ENCODE measurements at regions not wholly inside any gene's neighbourhood (a gene's known extent, or its start where the extent isn't known, plus 50 kb on each side); places are given as distances from the start of the nearest gene placed in this dataset.
"Not testable (repeated sequence)": the region's sequence is repeated elsewhere in the genome, so short reads cannot be mapped to it uniquely, and the experiment has no call there.

DNA sequence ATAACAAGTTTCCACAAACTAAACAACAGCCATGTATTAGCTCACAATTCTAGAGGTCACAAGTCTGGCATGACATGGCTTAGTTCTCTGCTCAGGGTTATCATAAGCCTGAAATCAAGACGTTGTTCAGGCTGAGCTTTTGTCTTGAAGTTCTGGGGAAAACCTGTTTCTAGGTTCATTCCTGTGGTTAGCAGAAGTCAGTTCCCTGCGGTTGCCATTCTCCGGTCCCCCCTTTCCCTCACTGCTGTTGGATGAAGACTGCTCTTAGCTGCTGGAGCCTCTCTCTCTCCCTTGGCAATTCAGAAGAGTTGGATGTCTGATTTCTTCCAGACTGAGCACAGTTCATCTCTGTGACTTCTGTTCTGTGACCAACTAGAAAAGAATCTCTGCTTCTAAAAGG, 962.6 kb downstream of the PCDH7 start:
- no peak for DNase-seq

DNA sequence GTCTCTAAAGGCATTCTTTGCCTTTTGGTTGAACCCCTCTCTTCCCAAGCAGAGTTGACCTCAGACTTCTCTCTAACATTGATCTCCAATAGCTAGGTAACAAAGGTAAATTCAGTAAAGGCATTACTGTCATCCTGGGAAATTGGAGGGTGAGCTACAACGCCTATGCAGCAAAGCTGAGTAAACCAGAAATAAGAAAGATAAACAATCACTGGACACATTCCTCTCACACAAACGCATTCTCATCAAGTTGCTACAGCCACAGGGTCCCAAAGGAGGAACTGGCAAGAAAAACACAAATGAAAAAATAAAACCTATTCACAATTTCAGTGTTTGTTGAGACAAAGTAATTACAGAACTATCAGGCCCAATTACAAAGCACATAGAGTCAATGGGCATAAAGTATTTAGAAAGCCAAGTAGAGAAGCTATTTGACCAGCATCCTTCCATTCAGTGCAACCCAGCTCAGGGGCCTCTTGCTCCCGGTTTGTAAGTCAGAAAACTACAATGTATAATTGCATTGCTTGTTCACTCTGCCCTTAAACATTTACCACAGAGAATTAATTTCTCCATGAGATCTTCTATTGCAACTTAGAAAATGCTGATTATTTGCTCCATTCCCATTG, 967.7 kb downstream of the PCDH7 start:
- peak in 1 of 2 experiments; percentile 6 for DNase-seq

DNA sequence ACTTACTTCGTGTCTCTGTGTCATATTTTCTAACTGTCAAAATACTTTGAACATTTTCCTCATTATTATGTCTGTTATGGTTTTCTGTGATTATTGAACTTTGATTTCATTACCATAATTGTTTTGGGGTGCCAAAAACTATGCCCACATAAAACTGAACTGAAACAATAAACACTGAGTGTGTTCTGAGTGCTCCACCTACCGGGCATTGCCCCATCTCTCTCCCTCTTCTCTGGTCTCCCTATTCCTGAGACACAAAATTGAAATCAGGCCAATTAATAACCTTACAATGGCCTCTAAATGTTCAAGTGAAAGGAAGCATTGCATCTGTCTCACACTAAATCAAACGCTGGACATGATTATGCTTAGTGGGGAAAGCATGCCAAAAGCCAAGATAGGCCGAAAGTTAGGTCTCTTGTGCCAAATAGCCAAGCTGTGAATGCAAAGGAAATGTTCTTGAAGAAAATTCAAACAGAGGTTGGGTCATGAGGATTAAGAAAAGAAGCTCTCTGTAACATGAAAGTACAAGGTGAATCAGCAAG, 972.3 kb downstream of the PCDH7 start:
- DNase-seq: no peak

DNA sequence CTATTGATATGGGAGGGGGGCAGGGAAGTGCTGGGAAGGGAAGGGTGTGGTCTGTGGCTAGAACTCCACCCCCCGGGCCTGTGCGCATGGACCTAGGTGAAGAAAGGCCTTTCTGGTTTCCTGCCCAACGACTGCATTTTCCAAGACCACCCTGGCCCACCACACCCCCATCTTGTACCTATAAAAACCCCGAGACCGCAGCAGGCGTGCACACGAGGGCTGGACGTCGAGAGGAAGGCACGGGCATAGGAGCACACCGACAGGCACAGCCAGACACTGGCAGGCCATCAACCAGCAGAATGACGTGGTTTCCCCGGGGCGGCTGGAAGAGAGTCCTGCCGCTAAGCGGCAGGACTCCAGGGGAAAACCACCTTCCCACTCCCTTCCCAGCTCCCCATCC, 981.1 kb downstream of the PCDH7 start:
- no peak for DNase-seq

DNA sequence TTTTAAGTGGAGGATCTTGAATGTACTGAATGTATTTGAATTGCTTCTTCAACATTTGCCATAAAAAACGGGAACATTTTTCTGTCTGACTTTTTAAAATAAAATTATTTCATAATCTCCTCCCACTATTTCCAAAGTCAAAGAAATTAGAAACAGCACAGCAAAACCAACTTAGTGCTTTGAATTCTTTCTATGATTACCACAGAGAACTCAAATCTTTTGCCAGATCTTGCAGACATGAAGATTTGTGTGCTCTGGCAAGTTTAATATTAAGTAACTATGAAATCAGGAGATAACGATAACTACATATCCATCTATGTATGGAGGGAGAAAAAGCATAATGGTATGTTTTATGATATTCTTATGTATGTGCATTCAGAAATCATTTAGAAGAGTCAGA, 982.2 kb downstream of the PCDH7 start:
- no peak for DNase-seq

DNA sequence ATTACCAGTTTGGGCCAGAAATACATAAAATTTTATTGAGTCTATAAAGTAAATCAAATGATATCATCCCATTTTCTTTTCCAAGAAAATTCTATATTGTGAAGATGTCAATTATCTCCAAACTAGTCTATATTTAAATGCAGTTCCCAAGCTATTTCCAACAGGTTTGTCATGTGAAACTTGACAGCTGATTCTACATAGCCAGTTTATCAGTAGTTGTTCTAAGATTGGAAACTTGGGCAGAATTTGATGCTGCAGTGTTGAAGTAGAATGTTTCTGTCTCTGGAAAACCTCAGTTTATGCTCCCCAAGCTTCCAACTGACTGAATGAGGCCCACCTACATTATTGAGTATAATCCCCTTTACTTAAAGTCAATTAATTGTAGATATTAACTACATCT, 994.1 kb downstream of the PCDH7 start:
- no peak for DNase-seq

DNA sequence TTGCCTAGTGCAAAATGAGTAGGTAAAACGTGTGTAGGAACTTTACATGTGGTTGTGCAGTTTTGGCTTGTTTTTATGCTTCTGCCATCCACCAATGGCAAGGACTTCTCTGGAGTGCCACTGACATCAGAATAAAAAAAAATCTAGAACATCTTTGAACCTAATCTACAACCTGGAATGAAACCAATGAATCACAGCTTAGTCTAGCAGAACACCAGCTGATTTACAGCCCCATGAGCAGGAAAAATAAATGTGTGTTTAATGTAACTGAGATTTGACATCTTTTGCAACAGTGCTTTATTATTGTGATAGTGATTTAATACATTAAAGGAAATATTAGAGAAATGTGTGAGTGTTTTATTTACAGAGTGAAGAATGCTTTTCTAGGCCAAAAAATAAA, 995.1 kb downstream of the PCDH7 start:
- no peak for DNase-seq

DNA sequence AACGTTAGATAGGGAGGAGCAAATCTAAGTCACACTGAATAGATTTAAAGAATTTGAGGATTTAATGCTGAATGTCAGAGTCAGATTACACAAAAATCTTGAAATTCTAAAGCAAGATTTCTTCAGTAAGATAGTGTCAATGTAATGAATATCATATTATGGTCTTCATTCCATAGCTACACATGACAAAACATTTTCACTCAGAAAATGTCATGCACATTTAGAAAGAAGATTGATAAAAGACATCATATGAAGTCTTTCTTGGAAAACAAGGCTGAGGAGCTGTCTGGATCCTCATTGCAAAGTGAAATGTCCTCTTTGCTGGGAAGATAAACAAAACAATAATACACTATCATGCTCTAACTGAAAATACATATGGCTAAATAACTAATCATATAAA, 1006.9 kb downstream of the PCDH7 start:
- DNase-seq: no peak

DNA sequence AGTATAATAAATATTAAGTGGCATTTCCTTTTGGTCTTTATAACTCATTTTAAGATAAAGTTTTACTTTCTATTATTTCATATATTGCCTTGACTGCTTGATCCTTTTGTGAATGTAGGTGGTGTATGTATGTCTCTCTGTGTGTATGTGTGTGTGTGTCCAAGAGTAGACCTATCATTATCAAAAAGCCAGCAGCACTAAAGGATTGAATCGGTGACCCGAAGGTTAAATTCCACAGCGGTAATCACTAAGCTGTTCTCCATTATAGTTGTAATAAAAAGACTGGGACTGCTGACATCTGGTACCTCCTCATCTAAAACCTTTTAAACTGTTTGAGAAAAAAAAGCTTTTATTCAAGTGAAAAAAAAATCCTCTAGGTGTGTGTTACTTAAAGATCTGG, 1014.8 kb downstream of the PCDH7 start:
- DNase-seq: no peak

DNA sequence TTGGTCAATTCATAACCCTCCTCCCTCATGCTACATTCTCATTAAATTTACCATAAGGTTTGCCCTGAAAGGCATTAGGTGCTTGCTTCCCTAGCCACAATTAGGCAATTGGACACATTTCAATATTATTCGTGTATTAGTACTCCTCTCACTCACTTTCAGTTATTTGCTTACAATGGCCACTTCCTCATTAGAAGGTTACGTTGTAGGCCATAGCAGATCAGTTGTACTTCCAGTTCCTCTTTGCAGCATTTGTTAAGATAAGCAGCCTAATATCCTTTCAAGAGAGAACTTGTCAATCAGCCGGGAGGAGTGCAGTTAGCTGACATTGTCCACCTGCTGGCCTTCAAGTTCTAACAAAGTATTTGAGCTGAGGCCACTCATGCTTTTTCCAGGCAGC, 1017.2 kb downstream of the PCDH7 start:
- no peak for DNase-seq

DNA sequence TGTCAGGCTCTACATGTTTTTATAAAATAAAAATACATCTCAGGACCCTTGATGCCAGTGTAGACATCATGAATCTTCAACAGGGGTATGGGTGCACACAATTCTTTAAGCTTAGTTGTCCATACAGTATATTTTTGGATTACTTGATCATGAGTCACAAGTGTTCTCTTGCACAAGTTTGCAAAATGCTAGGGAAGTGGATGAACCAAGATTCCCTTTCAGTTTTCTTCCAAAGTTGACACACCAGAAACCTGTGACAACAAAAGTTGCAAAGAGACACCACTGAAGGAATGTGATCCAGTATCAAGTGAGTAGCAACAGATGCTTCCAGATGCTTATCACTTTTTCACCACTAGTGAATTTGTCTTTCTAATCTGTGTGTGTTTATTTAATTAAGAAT, 1021.2 kb downstream of the PCDH7 start:
- no peak for DNase-seq

DNA sequence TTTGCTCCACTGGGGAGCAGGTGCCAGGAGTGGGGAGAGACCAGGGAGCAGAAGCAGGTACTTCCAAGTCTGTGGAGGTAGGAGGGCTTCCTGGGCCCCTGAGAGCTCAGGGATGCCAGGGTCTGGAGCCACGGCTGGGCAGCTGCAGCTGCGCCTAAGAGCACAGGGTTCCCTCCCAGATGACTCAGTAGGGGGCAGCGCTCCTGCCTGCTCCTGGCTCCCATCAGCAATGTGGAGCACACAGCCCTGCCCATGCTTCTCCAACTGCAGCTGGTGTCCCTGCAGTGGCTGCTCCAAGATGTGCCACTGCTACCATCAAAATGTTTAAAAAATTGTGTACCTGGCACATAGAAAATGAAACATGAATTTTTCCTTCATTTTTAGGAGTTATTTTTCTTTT, 1028.2 kb downstream of the PCDH7 start:
- DNase-seq: no peak

DNA sequence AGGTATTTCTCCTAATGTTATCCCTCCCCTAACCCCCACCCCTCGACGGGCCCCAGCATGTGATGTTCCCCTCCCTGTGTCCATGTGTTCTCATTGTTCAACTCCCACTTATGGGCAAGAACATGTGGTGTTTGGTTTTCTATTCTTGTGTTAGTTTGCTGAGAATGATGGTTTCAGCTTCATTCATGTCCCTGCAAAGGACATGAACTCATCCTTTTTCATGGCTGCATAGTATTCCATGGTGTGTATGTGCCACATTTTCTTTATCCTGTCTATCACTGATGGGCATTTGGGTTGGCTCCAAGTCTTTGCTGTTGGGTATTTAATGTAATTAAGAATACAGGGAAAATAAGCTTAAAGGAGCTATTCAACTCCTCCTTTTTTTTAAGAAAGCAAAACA, 1030.4 kb downstream of the PCDH7 start:
- not testable (repeated sequence) for DNase-seq

DNA sequence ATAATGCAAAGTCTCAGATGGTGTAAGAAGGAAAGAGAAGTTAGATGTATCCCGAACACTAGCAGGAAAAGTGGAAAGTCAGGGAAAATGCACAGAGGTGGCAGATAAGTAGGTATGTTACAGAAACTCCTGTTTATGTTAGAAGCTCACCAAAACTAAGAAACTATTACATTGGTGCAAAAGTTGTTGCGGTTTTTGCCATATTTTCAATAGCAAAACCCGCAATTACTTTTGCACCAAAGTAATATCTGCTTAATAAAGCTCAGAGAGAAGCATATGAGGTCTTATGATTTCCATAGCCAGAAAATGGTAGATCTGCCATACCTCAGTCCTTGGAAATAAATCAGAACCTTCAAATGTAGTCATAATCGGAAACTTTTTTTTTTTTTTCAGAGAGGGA, 1035.6 kb downstream of the PCDH7 start:
- no peak for DNase-seq

DNA sequence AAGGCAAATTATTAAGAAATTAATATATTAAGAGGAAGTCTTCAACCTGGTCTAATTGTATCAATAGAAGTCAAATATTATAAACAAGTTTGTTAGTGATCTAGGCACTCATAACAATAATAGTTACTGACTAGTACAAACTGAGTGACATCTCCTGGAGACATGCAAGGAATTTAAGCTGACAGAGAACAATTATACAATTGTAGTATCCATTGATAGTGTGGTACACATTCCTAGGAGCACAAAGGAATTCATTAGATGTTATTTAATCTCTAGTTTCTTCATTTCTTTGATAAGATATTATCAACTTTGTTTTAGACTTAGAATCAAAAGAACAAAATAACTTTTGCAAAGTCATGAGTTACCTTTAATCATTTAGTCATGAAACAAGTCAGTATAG, 1048.6 kb downstream of the PCDH7 start:
- DNase-seq: no peak

DNA sequence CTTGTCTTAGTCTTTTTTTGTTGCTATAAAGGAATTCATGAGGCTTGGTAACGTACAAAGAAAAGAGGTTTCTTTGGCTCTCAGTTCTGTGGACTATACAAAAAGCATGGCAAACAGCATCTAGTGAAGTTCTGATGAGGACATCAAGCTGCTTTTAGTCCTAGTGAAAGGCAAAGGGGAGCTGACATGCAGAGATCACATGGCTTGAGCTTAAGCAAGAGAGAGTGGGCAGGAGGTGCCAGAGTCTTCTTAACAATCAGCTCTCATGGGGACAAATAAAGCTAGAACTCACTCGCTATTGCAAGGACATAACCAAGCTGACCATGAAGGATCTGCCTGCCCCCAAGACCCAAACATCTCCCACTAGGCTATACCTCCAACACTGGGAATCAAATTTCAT, 1063.1 kb downstream of the PCDH7 start:
- DNase-seq: no peak

DNA sequence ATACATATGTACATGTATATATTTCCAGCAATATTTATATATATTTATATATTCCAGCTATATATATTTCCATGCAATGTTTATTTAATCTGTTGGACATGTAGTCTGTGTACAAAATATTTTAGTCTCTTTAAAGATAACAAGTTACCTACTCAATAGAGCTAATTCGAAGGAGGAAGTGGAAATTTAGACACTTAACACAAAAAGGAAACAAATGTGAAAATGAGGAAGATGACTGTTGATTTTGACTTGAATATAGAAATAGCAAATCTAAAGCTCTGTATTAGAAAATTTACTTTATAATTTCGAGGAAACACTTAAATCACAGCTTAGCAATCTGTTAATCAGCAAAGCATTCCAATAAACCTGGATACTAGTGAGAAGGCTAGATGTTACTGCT, 1064.4 kb downstream of the PCDH7 start:
- DNase-seq: no peak

DNA sequence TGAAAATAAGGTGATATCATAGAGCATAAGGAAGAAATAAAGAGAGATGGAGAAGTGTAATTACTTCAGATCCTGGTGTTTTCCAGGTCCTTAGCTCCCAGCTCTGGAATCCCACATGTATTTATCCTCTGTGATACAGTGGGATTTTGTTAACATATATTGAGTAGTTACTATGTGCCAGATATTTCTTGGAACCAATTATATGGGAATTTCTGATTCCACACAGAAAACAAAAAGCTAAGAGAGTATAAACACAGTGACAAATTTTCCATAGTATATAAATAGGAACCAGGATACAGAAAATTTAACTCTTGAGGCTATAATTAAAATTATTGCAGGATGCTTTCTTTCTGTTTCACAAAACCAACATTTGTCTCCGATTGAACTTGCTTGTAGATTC, 1067.5 kb downstream of the PCDH7 start:
- no peak for DNase-seq

DNA sequence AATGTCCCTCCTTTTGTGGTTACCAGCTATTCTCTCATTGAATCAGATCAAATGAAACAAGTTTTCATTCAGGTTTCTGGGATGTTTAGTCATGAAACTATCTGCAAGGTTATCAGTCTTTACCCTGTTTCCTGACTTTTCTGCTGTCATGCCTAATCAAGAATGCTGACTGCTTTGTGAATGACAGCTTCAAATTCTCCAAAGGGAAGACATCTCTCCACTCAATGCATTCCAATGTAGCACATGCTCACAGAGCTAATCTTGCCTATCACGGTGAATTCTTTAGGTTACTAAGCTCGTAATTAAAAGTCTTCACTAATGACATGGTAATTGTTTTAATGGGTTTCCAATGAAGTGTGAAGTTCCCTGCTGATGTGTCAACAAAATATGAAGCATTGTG, 1068.5 kb downstream of the PCDH7 start:
- no peak for DNase-seq

DNA sequence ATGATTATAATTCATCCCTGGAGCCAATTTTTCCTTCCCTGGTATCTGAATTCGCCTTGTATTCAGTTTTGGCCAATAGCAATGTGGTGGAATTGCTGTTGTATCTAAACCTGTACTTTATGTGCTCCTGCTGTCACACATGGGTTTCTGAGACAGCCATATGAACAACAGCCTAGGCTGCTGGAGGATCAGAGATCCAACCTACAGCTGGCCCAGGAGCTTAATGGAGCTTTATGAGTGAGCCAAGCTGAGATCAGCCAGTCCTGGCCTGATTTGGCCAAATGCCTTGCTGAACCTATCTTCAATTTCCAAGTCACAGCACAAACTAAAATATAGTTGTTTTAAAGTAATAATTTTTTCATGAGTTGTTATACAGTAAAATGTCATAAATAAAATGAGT, 1071.5 kb downstream of the PCDH7 start:
- no peak for DNase-seq

DNA sequence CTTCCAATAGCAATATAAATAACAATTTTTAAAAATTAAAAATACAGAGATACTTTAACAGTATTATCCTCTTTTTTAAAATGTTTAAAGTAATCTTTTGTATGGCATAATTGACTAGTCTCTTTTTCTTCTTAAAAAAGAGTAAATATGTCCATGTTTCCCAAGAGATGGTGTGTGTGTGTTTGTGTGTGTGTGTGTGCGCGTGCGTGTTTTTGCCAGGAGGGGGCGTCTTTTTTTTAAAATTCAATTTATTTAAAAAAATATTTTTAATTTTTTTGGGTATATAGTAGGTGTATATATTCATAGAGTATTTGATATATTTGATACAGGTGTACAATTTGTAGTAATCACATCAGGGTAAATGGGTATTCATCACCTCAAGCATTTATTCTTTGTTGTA, 1073.7 kb downstream of the PCDH7 start:
- DNase-seq: no peak

DNA sequence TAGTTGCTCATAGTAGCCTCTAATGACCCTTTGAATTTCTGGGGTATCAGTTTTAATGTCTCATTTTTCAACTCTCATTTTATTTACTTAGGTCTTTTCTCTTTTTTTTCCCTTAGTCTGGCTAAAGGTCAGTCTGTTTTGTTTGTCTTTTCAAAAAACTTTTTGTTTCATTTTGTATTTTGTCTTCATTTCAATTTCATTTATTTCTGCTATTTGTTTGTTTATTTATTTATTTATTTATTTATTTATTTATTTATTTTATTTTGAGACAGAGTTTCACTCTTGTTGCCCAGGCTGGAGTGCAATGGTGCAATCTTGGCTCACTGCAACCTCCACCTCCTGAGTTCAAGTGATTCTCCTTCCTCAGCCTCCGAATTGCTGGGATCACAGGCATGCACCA, 1076.9 kb downstream of the PCDH7 start:
- not testable (repeated sequence) for DNase-seq

DNA sequence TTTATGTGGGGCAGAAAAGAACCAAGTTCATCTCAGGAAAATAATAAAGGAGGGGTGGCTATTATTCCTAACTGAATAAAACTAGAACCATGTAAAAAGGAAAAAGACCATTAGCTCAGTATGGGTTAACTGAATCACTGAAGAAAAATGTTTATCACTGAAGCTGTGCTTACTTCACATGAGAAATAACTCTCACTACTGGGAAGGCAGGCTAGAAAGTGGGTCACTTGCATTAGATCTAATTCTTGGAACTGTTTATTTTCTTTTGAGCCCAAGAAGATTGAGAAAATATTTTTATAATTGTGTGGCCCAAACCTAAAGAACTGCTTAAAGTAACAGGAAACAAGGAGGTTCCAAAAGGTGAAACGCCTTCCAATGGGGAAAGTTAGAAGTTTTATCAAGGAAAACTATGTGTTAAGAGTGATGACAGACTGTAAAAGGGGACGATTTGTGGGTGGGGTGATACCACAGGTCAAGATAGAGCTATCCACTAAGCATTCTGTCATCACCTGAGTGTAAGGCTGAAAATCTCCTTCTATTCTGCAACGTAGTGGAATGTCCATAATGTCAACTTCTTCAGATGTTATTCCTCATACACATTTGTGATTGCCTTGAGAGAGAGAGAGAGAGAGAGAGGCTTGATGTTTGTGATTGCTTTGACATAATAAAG, 1083.5 kb downstream of the PCDH7 start:
- DNase-seq: no peak

DNA sequence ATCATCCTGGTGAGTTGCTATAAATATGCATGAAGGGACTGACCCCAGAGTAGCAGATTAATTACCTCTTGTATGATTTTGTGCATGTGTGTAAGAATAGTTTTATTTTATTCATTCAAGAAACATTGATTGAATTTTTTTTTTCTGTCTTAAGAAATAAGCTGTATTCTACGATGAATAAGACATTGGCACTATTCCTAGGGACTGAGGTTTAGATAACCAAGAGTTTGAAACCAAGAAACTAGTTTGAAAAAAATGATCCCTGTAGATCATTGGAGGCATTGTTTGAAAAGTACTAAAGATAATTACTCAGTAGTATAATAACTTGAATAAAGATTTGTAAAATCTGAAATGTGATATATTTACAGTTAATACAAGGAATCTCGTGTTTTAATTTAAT, 1086.9 kb downstream of the PCDH7 start:
- DNase-seq: no peak

DNA sequence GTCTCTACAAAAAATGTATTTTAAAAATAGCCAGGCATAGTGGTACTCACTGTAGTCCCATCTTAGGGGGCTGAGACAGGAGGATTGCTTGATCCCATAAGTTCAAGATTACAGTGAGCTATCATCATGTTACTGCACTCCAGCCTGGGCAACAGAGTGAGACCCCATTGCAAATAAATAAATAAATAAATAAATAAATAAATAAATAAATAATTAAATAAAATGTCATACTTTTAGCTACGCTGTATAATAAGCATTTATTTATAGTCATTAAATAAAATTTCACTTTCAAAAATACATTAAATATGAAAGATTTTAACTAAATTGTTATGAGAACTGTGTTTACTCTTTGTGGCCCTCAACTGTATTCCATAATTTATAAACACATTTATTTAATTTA, 1124.2 kb downstream of the PCDH7 start:
- DNase-seq: no peak
